ENCODE measurements at regions not wholly inside any gene's neighbourhood (a gene's known extent, or its start where the extent isn't known, plus 50 kb on each side); places are given as distances from the start of the nearest gene placed in this dataset.

DNA sequence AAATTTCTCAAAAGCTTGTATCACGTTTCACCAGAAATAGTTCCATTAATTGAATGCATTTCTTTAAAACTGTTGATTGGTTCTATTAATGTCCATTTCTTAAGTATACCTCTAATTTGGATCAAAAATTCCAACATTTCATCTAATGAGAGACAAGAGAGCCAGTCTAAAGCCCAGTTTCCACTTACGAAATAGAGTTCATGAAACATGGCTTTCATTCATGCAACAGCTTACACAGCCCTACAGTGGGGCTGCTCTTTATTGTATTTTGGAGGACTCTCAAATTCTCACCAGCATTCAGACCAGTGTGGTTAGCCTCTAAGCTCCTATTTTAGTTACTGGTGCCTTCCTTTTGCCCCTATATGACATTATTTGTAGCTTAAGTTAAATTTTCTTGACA, 566.9 kb upstream of the RGMB start:
- no peak for TF ChIP-seq POLR2A (IDR thresholded peaks at IDR 0.05)
- TF ChIP-seq, protein P1, sequence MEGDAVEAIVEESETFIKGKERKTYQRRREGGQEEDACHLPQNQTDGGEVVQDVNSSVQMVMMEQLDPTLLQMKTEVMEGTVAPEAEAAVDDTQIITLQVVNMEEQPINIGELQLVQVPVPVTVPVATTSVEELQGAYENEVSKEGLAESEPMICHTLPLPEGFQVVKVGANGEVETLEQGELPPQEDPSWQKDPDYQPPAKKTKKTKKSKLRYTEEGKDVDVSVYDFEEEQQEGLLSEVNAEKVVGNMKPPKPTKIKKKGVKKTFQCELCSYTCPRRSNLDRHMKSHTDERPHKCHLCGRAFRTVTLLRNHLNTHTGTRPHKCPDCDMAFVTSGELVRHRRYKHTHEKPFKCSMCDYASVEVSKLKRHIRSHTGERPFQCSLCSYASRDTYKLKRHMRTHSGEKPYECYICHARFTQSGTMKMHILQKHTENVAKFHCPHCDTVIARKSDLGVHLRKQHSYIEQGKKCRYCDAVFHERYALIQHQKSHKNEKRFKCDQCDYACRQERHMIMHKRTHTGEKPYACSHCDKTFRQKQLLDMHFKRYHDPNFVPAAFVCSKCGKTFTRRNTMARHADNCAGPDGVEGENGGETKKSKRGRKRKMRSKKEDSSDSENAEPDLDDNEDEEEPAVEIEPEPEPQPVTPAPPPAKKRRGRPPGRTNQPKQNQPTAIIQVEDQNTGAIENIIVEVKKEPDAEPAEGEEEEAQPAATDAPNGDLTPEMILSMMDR (IDR thresholded peaks at IDR 0.05), result no peak
- no peaks in the 10 kb centered on the region for H3K9me3 ChIP-seq
- intact Hi-C loops (cut with DNase I; ENCODE audit: low total_unique reads), result no loop called here
- H3K4me3 ChIP-seq, result no peak overlapping the region
- H3K36me3 ChIP-seq, result no peaks in the 10 kb centered on the region
- DNase-seq, result no peak
- H3K27ac ChIP-seq, result no peak overlapping the region
- H3K4me1 ChIP-seq, result no peaks in the 10 kb centered on the region
- H3K27me3 ChIP-seq, result no peaks in the 10 kb centered on the region

DNA sequence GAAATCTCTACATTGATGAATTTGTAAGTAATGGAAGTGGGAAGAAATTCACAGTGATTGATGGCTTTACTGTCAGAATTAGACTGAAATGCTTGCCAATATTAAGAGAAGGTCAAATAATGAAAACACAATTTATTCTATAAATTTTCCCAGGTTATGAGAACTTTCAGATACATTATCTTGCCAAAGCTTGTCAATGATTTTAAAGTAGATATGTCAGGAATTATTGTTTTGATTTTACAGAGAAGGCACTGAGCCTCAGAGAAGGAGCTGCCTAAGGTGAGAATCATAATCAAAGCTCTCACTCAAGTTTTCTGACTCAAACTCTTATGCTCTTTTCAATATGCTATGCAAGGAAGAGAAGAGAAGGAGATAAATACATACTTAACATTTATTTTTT, 564.0 kb upstream of the RGMB start:
- Histone ChIP-seq H3K27me3 (no peaks in the 10 kb centered on the region), H3K4me3 (no peak overlapping the region), H3K4me1 (no peaks in the 10 kb centered on the region), H3K36me3 (no peaks in the 10 kb centered on the region), H3K27ac (no peak overlapping the region), H3K9me3 (no peaks in the 10 kb centered on the region)
- intact Hi-C loops (cut with DNase I; ENCODE audit: low total_unique reads), result no loop called here
- TF ChIP-seq POLR2A (IDR thresholded peaks at IDR 0.05), result no peak
- DNase-seq, result no peak

DNA sequence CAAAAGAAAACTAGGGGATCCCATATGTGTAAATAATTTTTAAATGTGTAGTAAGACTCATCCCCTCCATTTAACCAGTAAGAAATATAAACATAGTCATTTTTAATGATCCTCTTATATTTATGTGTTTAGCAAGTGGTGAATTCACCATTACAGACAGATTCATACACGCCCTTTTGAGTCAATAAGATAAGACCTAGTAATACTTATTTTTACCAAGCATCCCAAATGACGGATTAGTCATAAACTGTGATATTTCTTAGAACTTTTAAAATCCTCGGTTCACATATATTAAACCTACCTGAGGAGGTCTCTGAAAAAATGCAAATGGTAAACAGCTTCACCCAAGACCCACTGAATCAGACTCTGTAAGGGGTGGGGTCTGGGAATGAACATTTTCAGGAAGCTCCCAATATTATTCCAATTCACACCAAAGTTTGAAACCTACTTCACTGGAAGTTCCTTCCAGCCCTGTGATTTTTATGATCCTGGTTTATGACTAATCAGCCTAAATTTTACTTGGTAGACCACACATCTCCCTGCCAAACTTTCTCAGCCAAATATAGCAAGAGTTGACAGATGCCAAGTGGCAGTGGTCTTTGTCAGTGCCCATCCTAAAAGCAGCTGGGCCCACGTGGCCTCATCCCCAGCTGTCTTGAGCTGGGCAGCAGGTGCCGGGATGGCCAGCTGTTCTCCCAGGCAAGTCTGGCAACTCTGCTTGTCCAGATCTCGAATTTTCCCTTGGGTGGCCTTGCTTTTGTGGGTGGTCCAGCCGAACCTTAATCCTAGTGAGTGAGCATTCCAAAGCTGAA, 559.0 kb upstream of the RGMB start:
- H3K27me3 ChIP-seq, result no peaks in the 10 kb centered on the region

DNA sequence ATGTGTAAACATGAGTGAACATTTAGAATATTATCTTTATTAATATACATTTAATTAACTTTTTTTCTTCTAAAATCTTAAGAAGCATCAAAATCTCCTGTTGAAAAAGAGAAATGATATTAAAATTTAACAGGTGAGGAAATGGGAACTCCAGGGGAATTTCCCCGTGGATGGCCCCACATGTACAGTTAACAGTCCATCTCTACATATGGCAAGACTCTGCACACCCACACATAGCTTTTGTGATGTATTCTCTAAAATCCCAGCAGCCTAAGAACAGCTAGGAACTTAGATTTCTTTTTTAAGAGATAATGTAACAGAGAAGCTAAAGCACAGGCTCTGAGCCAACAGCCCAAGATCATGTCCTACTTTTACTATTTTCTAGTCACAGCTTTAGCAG, 556.3 kb upstream of the RGMB start:
- intact Hi-C loops (cut with DNase I; ENCODE audit: low total_unique reads), result no loop called here
- TF ChIP-seq, protein P1 (IDR thresholded peaks at IDR 0.05), result no peak
- TF ChIP-seq POLR2A (IDR thresholded peaks at IDR 0.05), result no peak

More for the DNA sequence above, 559.0 kb upstream of the RGMB start:
- no peak for DNase-seq
- no peaks in the 10 kb centered on the region for H3K9me3 ChIP-seq
- H3K4me3 ChIP-seq, result no peak overlapping the region
- TF ChIP-seq POLR2A (IDR thresholded peaks at IDR 0.05), result no peak
- TF ChIP-seq, protein P1 (IDR thresholded peaks at IDR 0.05), result no peak
- H3K4me1 ChIP-seq, result no peaks in the 10 kb centered on the region
- H3K27ac ChIP-seq, result no peak overlapping the region
- H3K36me3 ChIP-seq, result no peaks in the 10 kb centered on the region
- intact Hi-C loops (cut with DNase I; ENCODE audit: low total_unique reads), result no loop called here

DNA sequence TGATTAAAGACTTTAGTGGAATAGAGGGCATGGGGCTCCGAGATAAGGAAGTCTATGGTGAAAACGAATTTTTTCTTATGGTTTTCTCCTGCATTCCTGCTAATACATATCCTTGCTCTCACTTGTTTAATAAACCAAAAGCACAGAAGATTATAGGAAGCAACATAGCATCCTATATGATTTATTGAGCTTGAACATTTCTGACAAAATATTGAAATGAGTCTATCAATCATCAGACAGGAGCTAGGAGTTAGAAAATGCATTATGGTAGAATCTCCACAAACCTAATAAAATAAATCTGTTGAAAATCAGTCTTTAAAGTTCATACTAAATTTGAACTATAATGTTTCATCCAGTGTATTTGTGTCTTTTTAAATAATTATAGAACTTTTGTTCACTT, 554.6 kb upstream of the RGMB start:
- Histone ChIP-seq H3K4me3 (no peak overlapping the region), H3K9me3 (no peaks in the 10 kb centered on the region), H3K36me3 (no peaks in the 10 kb centered on the region), H3K27me3 (no peaks in the 10 kb centered on the region), H3K27ac (no peak overlapping the region), H3K4me1 (no peaks in the 10 kb centered on the region)
- no peak for DNase-seq
- TF ChIP-seq, protein P1 (IDR thresholded peaks at IDR 0.05), result no peak
- no peak for TF ChIP-seq POLR2A (IDR thresholded peaks at IDR 0.05)
- intact Hi-C loops (cut with DNase I; ENCODE audit: low total_unique reads), result no loop called here

More for the DNA sequence above, 556.3 kb upstream of the RGMB start:
- no peaks in the 10 kb centered on the region for H3K36me3 ChIP-seq
- no peak overlapping the region for H3K4me3 ChIP-seq
- DNase-seq, result no peak
- H3K27me3 ChIP-seq, result no peaks in the 10 kb centered on the region
- no peaks in the 10 kb centered on the region for H3K9me3 ChIP-seq
- H3K4me1 ChIP-seq, result no peaks in the 10 kb centered on the region
- H3K27ac ChIP-seq, result no peak overlapping the region

Data from uterus (tissue), 3 donors.